Astrocyte of the hippocampus (primary cell): ENCODE measurements at regions not wholly inside any gene's neighbourhood (a gene's known extent, or its start where the extent isn't known, plus 50 kb on each side); places are given as distances from the start of the nearest gene placed in this dataset.

Experiments
- DNase-seq: peaks from one replicate; pipeline ENCODE4 v3.0.0; 2011; ENCODE audit warnings: low read depth, low spot score

GRCh38 chr10:90403211-90404000, 454.4 kb downstream of the HTR7 start:
- no peak for DNase-seq

- DNase-seq, result peak; percentile 9
Observed at GRCh38 chr10:90407131-90407530, 450.7 kb downstream of the HTR7 start.

GRCh38 chr10:90407851-90408250, 450.0 kb downstream of the HTR7 start:
- DNase-seq, result no peak

GRCh38 chr10:90412582-90412981, 445.3 kb downstream of the HTR7 start:
- DNase-seq, result no peak

GRCh38 chr10:90413196-90413595, 444.6 kb downstream of the HTR7 start:
- no peak for DNase-seq

GRCh38 chr10:90414926-90415325, 442.9 kb downstream of the HTR7 start:
- no peak for DNase-seq

- peak; percentile 42 for DNase-seq
Observed at GRCh38 chr10:90417029-90417428, 440.8 kb downstream of the HTR7 start.

GRCh38 chr10:90417476-90418210, 440.2 kb downstream of the HTR7 start:
- DNase-seq, result no peak

GRCh38 chr10:90418869-90419652, 438.8 kb downstream of the HTR7 start:
- peak; percentile 83 for DNase-seq

GRCh38 chr10:90420637-90421318, 437.1 kb downstream of the HTR7 start:
- DNase-seq, result peak; percentile 42

GRCh38 chr10:90421874-90422273, 436.0 kb downstream of the HTR7 start:
- no peak for DNase-seq

GRCh38 chr10:90424730-90425129, 433.1 kb downstream of the HTR7 start:
- peak; percentile 18 for DNase-seq

GRCh38 chr10:90430186-90430585, 427.7 kb downstream of the HTR7 start:
- no peak for DNase-seq

- DNase-seq, result no peak
Observed at GRCh38 chr10:90432866-90433265, 425.0 kb downstream of the HTR7 start.

GRCh38 chr10:90435296-90435695, 422.5 kb downstream of the HTR7 start:
- DNase-seq, result no peak

- no peak for DNase-seq
Observed at GRCh38 chr10:90437452-90437851, 420.4 kb downstream of the HTR7 start.

- DNase-seq, result no peak
Observed at GRCh38 chr10:90440870-90441269, 417.0 kb downstream of the HTR7 start.

GRCh38 chr10:90443342-90443741, 414.5 kb downstream of the HTR7 start:
- DNase-seq, result no peak

- DNase-seq, result no peak
Observed at GRCh38 chr10:90447831-90448230, 410.0 kb downstream of the HTR7 start.

- DNase-seq, result no peak
Observed at GRCh38 chr10:90450797-90451196, 407.0 kb downstream of the HTR7 start.

GRCh38 chr10:90451283-90451682, 406.6 kb downstream of the HTR7 start:
- peak; percentile 12 for DNase-seq

GRCh38 chr10:90458054-90458453, 399.8 kb downstream of the HTR7 start:
- DNase-seq, result no peak
